ENCODE measurements at regions not wholly inside any gene's neighbourhood (a gene's known extent, or its start where the extent isn't known, plus 50 kb on each side); places are given as distances from the start of the nearest gene placed in this dataset.
"Not testable (repeated sequence)": the region's sequence is repeated elsewhere in the genome, so short reads cannot be mapped to it uniquely, and the experiment has no call there.

DNA sequence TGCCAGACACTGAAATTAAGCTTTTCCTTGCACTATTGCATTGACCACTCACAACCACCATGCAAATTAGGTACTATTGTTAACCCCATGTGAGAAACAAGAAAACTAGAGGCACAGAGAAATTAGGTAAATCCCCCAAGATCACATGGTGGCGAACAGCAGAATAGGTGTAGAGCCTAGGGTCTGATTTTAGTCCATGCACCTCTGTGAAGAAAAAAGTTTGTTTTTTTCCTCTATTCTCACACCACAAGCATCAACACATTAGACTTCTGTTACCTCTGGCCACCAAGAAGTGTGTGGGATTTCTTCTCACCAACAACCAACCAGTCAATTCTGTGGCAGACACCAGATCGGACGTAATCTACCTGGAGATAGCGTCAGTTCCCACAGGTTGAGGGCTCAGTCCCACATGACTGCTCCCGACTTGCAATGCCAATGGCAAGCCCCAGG lies 391.9 kb downstream of the COG6 start:
- no peak for DNase-seq (ENCODE audit: low read depth)

DNA sequence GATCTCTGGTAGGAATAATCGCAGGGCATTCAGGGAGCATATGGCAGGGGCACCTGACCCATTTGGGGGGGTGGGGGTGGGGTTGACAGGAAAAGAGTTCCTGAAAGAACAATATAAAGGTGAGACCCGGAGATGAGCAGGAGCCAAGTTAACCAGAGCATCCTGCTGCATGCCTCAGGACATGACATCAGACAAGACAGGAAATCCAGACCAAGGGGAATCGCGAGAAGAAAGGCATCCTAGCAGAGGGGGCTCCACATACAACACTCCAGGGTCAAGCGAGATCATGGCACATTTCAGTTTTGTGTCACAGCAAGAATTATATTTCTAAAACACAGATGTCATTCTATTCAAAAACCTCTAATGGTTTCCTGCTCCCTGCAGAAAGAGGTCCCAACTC lies 393.1 kb downstream of the COG6 start:
- DNase-seq (ENCODE audit: low read depth) = no peak

DNA sequence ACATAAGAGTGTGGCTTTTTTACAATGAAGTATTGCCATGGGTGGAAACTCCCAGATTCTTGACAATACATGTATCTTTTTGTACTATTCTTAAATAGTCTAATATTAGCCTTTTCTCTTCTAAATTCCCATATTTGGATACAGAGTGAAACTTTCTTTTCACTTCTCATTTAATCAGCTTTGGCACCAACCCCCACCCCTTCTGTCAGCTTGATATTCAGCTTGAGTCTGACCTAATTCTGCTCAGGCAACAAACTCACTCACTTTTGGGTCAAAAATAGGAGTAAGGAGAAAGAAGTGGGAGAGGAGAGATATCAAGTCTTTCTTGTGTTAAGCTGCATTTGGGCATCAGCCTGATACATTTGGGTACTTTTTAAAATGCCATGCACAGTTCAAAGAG lies 397.5 kb downstream of the COG6 start:
- DNase-seq (ENCODE audit: low read depth) = no peak

DNA sequence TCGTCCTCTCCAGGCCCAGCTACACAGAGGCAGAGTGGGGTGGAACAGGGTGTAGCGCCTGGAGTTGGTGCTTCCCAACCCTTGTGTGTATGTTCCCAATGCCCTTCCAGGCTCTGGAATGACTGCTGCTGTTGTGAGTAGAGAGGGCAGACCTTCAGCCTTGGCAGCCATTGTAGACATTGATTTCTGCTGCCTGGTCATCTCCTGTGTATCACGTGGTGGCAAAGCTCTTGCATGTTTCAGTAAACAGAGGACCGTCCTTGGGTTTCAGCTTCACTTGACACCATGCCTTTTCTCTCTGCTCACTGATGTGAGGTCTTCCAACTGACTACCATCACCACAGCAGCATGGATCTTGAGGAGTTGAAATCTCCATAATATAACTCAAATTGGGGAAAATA lies 397.9 kb downstream of the COG6 start:
- DNase-seq (ENCODE audit: low read depth) = no peak

DNA sequence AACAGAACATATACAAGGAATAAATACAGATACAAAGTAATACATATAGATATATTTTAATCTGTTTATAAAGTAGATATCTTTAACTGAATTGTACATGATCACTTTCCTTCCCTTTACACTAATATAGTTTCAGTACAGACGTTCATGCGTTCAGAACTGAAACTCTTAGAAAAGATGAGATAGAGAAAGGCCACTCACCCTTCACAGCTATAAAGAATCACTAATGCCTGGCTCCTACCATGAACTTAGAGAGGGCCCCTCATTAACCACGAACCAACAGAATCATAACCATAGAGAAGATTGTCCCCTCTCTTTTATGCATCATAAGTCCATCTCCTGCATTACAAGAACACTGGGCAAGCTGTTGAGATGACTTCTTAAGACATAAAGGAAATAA lies 399.0 kb downstream of the COG6 start:
- not testable (repeated sequence) for DNase-seq (ENCODE audit: low read depth)

DNA sequence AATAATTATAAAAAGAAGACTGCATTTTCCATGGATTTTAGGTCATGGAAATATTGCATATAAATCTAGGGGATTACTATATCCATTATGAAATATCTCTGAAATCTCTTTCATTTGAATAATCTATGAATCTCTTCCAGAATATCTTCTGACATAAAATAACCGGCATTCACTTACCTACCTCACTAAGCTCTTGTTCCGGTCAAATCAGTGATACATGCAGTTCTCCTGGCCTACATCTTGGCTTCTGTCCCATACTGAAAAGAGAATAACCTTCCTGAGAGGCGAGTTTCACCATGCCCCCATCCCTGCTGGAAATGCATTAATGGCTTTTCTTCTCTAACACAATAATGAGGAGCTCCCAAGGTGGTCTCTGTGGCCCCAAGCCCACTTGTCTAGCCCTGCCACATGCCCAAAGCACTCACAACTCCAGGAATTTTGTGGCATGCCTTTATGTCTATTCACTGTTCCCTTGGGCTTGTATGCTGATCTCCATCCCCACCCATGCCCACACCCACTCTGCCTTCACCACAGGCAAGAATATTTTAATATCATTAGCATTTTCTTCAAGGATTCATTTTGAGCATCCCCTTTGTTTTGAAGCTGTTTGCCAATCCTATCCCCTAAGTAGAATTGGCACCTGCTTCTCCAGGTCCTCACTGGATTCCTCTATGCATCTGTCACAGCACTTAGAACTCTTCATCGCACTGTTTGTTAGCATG lies 401.6 kb downstream of the COG6 start:
- DNase-seq (ENCODE audit: low read depth) = no peak

DNA sequence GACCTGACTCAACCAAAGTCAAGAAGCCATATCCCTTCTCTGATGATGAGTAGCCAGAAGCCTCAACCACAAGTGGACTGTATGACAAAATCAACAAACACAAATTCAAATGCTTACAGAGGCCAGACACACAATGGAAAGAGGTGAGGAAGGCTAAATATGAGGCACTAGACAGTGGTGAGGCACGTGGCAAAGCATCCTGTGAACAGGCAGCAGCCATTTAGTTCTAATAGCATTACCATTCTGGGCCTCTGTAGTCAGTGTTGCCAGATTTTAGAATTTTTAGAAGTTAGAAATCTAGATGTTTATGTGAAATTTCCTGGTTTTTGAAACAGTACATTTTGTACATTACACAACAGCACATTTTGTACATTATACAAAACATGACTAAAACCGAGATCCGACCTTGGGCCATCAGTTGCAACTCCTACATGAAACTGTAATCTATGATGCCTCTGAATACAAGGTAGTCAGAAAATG lies 403.3 kb downstream of the COG6 start:
- no peak for DNase-seq (ENCODE audit: low read depth)

DNA sequence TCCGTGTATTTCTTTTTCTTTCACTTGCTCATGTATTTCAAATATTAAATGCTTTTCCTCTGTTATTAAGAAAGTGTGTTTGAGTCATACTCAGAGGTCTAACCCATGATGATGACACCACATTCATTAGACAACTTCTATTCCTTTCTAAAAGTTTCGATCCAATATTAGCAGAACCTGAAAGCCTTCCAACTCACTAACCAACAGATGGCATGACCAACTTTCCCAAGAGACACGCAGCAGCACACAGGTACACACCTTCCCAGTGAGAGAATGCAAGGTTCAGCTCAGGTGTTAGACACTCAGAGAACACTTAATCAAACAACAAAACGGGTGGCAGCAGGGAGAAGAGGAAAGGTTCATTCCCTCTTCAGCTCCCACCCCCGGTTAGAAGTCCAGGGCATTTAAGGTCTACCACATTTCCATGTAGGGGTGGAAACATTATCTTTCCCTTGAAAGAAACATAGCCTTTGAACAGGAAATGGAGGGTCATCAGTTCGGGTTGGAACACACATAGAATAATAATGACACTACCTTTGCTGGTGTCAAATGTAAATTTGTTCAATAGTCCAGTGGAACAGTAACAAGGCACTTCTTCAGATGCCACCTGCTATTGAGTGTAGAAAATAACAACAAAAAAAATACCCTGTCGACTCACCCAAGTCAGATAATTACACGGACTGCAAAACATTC lies 404.2 kb downstream of the COG6 start:
- DNase-seq (ENCODE audit: low read depth) = no peak

DNA sequence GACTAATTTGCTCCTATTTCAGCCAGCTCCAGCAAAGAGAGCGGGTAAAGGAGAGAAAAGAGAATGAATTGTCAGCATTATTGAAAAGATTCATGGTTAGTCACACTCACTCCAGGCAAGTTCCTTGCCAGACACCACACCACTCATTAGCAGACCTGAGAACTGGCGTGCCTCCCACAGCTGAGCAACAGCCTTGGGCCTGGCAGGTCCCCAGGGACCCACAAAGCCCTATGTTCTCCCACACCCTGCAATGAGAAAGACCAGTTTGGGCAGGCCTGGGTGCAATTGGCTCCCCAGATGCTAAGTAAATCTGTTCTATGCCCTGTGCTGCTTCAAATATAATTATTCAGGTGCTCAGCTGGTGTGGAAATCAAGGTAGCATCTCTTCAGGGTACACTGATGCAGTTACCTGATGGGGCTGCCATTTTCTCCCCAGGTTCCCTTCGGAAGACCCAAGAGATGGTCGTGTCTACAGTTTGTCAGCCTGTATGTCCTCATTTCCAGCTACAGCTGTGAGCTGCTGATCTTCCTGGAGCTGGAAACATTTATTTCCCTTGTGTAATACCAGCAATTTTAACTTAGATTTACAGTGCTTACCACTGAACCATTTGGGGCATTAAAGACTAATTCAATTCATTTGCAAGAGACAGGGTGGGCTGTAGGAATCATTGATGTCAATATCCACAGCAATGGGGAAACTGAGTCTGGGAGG lies 405.0 kb downstream of the COG6 start:
- DNase-seq (ENCODE audit: low read depth) = peak; percentile 60

DNA sequence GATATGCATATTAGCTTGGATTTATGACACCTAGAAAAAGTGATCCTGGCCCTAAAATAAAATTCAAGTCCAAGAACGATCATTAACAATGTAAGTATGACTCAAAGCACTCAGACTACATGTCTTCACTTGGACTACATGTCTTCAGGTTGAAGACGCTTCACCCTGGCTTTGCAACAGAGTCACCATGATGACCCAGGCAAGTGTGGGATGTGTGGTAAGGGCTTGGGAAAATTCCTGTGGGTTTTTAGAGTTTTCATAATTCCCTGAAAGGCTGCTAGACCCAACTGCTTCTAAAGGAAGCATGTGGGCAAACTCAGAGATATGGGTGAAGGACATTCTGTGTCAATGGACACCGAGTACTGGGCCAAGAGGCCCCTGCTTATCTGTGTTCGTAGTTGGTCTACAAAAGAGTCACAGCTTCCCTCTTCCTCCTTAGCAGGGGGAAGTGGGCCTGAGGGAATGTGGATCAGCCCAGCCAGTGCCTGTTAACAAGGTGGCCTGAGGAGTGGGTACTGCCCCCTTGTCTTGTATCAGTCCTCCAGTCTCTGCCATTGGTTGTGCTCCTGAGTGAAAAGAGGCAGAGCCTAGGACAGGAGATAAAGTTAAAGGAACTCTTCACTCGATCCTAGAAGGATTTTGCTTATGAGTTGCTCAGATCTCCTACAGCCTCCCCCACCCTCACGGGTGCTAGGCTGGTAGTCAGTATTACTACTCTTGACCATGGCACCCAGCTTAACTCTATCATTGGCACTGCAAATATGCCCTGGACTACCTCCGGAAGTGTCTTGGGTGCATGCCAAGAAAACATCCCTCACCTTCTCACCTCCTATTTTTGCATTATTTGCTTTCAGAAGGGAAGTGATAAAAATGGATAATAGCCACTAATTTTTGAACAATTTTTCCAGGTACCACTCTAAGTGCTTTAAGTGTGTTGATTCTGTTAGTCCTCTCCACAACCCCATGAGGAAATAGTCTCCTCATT lies 406.3 kb downstream of the COG6 start:
- DNase-seq (ENCODE audit: low read depth) = peak; percentile 13

DNA sequence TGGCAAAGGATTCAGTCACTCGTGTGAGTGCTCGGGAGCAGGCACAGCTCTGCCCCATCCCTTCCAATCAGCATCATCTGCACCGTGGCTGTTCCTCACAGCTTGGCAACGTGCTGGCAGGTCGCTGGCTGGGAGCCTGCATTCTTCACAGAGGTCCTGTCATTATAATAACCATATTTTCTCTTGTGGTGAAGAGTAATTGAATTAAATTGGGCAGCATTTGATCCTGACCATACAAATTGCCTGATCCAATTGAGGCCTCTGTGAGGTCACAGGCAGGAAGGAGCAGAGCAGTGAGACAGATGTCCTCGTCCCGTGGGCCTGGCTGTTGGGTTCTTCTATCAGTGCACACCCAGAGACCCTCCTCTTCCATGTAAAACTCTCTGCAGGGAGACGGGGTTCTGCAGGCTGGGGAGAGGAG lies 407.8 kb downstream of the COG6 start:
- DNase-seq (ENCODE audit: low read depth) = no peak

DNA sequence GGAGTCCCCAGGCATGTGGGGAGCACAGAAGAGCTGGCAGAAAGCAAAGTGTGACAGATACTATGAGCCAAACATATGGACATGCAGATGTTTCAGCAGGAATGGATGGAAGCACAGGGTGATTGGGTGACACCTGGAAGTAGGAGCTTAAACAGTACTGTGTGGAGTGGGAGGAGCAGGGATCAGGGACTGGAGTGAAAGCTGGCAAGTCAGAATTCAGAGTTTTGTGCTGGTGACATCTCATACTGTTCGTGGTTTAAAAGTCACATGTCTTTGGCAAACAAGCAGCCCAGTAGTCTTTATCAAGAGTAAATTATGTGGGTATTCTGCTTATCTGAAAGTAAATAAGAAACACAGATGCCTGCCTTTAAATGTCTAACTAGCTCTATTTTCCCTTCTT lies 408.2 kb downstream of the COG6 start:
- no peak for DNase-seq (ENCODE audit: low read depth)

DNA sequence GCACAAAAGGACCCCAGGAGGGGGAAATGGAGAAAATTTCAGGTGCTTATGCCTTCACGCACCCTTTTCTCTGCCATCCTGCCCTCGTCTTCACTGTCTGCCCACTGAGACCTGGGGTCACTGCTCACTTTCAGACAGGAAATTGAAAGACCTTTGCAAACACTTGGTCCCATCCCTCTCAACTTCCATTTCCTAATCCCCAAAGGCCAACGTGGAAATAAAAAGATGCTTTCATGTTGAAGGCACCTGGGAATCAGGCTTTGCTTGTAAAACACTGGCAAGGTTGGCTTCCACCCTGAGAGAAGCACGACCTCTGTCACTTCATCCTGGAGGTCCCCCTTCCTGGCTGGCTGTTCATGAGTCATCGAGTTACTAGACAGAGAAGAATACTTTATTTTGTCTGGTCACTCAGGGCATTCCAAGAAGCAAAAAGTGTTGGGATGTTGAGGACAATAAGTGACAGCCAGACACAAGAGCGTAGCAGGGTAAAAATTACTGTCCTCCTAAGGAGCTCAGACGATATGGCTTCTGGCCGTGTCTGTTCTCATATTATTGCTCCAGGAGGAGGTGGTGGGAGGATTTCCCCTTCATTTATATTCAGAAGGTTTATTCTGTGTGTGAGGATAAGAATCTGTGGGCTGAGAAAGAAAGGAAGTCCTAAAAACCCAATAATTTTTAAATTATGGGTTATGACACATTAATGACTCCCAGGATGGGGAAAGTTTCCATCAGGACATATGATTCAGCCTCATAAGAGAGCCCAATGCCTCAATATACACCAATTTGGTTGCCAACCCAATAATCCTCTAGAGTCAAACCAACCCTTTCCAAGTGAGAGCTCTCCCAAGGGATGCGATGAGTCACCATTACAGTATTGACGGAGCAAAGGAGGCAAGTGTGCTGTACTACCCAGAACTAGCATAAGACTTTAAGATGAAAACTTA lies 409.0 kb downstream of the COG6 start:
- DNase-seq (ENCODE audit: low read depth) = peak; percentile 65

DNA sequence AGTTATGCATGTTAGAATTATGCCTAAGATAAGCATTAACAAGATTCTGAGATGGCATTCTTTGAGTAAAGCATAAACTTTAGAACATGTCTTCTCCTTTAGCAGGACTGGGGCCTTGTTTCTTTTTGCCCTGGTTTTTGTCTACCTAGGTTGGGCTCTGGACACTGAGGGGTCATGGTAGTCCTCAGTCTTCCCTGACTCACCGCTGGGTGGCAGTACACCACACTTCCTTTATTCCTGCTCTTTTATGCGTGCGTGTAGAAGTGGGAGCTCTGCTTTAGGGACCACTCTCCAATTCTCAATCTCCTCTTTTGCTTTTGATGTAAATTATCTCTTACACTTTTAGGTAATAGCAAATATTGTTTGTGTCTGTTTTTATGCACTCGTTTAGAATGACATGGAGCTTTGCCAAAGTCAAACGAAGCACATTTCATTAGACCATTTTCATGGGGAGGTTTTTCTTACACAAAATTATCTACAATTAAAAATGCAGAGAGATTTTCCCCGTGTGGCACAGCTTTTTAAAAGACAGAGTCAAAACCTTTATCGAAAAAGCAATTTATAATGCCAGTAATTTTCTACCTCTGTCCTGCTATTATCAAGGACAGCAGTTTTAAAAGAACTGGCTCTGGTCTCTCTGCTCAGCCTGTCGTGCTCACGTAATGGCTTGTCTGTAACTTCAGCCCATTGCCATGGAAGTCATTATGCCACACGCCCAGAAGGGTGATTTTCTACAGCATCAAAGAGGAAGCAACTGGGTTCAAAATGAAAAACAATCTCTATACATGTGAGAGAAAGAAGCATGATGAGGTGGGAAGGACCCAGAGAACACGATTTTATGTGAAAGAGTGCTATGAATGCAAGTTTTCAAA lies 413.9 kb downstream of the COG6 start:
- peak; percentile 69 for DNase-seq (ENCODE audit: low read depth)

DNA sequence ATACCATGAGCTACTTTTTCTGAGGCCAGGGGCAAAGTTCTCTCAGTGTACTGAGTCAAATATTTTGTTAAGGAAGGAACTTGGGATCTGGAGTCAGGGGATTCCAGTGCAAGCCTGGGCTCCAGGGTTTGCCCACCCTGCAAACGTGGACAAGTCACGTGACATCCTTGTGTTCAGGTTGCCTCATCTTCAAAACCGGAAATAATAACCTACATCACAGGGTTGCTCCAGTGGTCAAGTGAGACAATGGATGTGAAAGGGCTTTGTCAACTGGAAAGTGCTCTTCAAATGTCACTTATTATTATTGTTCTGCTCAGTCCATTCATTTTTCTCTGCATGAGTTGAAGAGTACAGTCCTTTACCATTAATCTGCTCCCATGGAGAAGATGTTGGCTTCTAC lies 414.9 kb downstream of the COG6 start:
- no peak for DNase-seq (ENCODE audit: low read depth)

DNA sequence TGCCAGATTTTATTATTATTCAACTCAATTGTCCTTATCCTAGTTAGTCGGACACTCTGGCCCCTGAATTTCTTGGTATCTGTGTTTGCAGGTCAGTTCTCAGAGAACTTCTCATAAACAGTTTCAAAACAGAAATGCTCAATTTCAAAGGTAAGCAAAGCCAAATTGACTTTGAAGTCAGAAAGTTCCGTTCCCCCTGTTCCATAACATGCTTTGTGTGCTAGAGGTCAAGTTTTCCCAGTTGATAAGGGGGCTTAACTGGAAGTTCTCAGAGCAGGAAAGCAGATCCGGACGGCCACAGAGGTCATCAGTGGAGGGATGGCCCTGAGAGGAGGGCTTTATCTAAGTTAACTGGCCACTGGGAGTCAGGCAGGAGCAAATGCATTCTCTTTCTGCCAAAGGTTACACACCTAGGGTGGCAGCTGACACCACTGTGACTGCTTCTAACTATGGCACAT lies 417.2 kb downstream of the COG6 start:
- no peak for DNase-seq (ENCODE audit: low read depth)

DNA sequence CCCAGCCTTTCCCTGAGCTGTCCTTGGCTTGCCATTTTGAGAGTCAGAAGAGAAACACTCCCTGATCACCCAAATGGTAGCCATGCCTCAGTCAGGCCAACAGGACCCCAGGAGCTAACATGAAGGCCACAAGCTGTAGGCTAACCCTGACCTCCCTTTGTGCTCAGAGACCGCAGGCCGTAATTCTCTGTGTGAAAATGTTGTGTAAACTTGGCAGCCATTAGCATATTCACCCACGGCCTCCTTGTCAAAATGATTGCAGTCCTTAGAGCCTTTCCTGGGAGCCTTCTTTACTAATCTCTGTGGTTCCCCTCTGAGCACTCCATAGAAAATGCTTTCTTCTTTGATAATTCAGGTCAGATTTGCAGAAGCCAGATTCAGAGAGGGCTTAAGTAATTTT lies 418.9 kb downstream of the COG6 start:
- DNase-seq (ENCODE audit: low read depth) = no peak

DNA sequence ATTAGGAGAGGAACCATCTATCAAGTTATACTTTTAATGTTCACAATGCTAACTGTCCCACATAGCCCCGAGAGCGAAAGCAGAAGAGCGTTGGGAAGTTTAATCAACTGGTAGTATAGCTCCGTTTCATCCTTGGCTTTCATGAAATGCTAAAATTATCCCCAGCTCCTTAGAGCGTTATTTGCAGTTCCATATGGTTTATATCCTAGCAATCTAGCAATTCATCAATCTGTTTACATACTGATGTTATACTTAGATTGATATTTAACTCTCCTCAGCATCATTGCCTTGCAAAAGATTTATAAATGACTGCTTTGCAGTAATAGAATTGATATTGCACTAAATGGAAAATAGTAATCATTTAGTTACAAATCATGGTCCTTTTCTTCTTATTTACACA lies 419.8 kb downstream of the COG6 start:
- DNase-seq (ENCODE audit: low read depth) = no peak

DNA sequence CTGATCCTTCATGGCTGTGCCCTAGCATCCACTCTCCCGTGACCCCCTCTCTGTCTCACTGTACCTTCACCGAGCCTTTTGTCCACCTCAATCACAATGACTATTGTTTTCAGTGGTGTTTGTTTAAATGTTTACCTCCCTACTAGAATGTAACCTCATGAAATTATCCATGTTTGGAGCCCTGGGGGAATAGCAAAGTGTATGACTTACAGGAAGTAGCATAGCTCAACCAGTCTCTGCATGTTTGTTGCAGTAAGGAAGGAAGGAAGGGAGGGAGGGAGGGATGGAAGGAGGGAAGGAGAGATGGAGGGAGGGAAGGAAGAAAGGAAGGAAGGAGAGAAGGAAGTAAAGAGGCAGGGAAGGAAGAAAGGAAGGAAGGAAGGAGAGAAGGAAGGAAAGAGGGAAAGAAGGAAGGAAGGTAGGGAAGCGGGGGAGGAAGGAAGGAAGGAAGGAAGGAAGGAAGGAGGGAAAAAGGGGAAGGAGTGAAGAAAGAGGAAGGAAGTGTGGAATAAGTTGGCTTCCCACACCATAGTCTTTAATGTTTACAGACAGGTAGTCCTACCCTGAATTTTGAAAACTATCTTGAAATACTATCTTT lies 421.4 kb downstream of the COG6 start:
- DNase-seq (ENCODE audit: low read depth) = no peak

All from EH (cell line).